ENCODE measurements at regions not wholly inside any gene's neighbourhood (a gene's known extent, or its start where the extent isn't known, plus 50 kb on each side); places are given as distances from the start of the nearest gene placed in this dataset.

DNA sequence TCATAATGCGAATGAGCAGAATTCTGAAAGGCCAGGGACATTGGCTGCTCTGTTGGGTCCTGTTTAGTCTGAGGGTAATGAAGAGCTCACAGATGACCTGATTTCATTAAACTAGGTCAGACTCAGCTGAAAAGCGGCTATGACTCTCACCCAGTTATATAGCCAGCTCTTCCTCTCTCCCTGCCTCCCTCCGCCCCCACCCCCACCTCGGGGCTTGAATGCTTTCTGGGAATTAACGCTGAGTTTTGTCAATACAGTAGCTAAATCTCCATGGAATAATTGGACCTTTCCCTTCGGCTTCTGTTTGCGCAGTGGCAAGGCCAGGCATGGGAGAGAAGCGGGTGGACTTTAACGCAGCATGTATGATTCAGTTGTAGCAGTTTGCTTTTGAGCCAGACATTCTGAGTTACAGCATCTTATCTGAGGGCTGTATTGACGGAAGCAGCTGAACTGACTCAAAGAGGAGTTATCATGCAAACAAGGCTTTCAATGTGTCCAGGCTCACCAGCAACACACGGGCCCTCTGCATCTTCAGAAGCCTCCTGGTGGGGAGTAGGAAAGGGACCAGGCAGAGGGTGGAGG, 110.6 kb downstream of the MYCN start:
- DNase-seq (ENCODE audit: low spot score) = no peak

DNA sequence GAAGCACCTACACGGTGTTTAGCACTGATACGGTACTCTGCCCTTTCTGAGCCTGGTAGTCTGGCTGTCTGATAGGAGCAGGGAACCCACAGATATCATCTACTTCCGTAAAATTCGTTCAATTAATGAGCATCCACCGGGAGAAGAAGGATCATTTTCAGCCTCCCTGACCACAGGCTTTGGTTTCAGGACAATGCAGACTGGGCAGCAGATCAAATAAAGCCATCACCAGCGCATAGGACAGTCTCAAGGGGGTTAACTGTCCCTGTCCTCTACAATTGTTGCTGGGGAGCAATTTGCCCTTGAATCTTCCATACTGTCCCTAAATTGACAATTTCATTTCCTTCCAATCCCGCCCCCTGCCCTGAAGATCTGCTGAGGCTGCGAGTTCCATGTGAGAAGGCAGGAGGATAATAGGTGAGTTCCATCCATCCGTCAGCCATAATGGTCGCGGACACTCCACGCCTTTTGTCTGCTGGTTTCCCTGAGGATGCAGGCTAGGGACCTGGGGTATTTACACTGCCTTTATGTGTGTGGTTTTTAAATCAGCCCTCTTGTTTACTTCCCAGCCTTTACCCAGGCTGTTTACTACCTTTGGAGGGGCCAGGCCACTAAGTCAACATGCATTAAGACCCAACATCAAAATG, 110.0 kb downstream of the MYCN start:
- no peak for DNase-seq (ENCODE audit: low spot score)

DNA sequence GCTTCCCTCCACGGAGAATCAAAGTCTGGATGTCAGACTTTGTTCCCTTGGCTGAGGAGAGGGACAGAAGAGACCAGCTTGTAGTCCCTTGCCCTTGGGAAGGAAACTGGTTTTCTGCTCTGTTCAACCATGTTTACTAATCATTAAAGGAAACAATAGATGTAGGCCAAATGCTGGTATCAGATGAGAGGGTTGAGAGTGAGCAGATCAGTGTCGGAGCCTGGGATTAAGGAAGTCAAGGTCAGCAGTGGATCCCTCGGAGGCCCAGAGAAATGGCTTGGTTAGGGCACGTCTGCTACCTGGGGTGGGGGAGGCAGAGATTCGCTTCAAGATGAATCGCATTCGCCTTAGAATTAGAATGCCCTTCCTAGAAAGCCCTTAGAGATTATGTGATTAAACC, 109.1 kb downstream of the MYCN start:
- no peak for DNase-seq (ENCODE audit: low spot score)

DNA sequence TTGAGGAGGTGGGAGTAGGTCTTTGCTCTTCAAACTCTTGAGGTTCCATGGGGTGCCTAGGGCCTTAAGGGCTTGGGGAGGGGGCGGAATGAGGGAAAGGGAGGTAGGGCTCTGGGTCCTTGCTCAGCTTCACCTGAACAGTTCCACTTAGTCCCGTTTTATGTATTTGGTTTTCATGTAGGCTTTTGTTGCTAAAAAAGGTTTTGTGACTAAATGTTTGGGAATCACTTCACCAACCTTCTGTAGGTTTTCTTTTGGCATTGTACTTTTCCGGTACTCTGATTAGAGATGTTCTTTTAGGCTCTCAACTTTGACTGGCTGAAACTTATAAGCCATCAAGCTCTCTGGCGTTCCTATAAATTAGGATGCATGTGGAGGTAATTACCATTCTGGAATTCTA, 108.1 kb downstream of the MYCN start:
- DNase-seq (ENCODE audit: low spot score) = no peak

DNA sequence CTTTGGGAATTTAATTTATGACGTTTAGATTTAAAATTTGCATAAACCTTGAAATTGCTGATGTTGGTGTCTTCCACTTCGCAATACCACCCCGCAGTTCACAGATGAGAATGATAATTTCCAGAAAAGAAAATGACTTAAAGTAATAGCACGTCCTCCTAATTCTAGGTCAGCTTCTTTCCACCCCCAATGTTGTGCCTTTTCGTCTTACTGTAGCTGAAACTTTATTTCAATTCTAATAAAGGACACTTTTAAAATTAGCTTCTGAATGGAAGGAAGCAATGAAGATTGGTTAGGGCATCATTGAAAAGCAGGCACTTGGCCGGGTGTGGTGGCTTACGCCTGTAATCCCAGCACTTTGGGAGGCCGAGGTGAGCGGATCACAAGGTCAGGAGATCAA, 107.4 kb downstream of the MYCN start:
- DNase-seq (ENCODE audit: low spot score) = no peak

DNA sequence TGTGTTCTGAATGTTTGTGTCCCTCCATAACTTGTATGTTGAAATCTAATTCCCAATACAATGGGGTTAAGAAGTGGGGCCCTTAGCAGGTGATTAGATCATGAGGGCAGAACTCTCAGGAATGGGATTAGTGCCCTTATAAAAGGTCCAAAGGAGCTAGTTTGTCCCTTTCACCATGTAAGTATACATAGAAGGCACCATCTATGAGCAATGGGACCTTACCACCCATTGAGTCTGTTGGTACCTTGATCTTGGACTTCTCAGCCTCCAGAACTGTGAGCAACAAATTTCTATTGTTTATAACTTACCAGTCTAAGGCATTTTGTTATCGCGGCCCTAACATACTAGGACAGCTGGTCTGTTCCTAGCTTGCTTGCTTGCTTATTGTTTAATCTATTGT, 106.3 kb downstream of the MYCN start:
- no peak for DNase-seq (ENCODE audit: low spot score)

DNA sequence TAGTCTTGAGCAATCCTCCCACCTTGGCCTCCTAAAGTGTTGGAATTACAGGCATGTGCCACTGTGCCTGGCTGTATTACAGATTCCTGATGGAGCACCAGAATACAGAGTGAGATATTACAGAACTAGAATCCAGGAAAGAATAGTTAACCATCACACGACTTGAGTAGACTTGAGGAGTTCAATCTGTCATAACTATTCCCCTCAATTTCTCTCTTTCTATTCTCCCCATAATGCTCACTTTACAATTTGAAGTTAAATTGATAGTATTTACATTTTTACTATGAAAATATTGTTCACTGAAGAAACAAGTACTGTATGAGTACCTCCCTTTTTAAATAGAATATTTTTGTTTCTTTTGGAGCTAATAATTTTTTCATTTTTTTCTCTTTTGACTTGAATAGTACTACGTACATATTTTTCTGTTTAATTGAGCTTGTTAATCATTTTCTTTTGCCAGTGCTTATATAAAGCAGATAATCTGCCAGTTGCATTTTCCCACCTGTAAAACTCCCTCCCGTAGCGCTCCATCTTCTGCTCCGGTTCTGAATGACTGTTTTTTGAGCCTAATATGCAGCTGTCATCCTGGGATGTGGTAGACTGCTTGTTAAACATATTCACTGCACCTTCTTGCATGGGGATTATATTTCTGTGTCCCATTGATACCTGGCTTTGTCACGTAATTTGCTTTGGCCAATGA, 105.5 kb downstream of the MYCN start:
- DNase-seq (ENCODE audit: low spot score) = no peak

DNA sequence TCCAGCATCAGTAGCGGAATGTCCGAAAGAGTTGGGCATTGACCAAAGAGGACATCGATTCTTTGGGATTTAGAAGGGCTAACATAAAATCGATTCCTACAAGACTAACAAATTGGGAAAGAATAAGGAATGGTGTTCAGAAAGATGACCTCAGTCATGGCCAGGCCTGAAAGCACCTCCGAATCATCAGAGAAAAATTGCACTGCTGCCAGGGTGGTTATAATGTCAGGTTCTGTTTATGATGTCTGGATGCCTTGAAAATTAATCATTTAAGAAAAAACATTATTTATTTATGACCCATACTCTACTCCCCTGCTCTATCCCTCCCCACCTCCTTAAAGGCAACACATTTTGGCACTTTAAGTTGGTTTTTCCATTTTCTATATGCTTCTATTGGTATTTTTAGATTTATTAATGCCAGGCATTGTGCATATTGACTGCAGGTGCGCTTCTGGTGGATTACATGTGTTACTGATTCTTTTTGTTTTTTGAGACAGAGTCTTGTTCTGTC, 104.7 kb downstream of the MYCN start:
- no peak for DNase-seq (ENCODE audit: low spot score)

DNA sequence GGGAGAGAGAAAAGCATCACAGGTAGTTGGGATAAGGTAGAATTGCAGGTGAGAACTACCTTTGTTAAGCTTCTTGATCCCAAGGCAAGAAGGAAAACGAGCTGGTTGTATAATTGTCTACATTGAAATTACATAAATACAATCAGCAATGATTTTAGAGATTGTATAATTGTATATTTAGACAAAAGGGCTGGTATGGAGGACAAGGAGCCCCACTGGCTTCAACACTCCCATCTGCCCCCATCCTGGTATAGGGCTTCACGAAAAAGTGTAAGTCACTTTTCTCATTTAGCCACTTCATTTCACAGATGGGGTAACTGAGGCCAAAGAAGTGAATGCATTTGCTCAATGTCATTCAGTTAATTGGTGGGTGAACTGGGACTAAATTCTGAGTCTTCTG, 103.3 kb downstream of the MYCN start:
- no peak for DNase-seq (ENCODE audit: low spot score)

DNA sequence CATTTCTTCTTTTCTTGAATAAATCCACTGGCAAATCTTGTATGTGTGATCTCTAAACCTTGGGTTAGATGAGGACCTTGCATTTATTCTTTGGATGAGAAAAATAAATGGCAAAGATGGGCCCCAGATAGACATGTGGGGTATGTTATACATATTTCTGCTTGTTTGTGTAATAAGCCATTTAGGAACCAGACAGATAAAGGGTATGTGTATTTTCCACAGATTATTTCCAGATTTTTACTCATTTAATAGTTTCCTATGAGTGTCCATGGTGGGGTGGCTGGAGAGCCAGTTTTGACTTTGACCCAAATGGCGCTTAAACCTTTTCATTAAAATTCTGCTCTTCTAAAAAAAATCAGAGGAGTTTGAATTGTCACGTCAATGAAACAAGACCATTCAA, 102.8 kb downstream of the MYCN start:
- no peak for DNase-seq (ENCODE audit: low spot score)

DNA sequence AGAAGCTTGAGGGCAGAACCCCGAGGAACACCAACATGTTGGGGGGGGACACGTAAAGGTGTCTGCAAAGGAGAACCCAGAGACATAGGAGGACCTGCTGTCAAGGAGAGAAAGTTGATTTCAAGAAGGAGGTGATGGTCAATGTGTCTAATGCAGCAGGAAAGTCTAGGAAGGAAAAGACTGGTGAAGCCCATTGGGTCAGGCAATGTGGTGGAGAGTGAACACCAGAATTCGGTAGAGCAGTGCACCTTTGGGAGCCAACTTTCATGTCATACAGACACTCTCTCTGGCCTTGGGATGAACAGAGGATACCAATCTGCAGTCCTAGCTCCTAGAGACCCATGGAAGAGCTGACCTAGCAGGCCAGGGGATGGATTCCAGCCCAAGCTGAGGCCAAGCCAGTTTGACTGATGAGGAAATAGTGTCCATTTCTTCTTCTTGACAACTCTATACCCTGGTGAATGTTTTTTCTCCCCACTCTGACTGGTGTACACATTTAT, 101.9 kb downstream of the MYCN start:
- no peak for DNase-seq (ENCODE audit: low spot score)

DNA sequence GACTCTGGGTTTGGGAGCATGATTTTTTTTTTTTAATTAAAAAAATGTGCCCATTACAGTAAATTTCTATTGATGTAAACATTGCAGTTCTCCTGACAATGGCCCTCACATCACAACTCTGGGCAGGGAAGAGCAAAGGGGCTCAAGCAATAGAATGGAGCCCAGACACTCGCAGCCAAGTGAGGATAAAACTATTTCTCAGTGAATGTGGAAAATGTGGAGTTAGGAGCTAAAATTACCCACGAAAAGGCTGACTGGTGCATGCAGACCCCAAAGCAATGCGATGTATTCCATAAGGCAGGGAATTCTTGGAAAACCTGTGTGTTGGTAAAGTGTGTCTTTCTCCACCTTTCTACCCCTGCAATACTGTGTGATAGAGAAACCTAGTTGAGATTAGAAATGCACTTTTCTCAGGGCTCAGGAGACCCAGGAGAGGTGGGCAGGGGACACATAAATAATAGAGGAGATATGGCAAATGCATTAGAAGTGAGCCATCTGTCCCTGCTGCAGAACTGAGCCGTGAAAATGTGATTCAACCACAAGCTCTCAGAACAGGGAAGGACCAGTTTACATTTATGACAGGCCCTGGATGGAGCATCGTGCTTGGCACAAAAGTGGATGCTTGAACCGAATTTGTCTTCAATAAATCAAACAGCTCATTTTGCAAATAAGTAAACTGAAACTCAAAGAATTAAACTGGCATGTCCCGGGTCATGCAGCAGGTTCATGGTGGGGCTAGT, 100.1 kb downstream of the MYCN start:
- no peak for DNase-seq (ENCODE audit: low spot score)

DNA sequence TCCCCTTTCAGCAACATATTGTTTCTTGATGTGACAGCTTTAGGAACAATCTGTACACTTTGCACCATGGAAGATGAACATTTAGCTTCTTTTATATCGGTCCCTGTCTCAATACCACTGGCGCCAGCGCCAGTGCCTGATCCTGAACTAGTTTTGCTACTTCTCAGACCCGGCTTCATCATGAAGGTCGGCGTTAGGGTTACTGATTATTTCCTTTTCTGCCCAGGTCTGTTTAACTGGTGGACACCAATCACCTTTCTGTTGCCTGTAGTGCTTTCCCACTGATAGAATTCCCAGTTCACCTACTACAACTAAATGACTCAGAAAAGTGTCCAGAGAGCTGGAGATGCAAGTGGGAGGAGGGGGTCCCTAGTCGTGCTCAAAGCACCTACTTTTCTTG, 99.5 kb downstream of the MYCN start:
- no peak for DNase-seq (ENCODE audit: low spot score)

DNA sequence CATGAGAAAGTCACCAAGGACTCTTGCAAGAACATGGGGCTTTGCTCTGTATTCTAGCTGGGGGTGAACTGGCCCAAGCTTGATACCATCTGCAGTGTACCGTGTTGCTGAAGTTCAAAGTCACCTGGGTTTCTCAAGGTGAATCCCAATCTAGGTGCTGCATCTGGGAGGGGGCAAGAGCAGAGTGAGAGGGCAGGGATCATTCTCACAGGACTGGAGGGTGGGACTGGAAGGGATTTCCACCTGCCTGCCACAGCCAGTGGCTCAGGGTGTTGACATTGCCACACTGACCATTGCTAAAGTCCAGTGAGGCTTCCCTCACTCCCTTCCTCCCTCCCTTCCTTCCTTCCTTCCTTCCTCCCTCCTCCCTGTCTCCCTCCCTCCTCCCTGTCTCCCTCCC, 98.7 kb downstream of the MYCN start:
- no peak for DNase-seq (ENCODE audit: low spot score)

DNA sequence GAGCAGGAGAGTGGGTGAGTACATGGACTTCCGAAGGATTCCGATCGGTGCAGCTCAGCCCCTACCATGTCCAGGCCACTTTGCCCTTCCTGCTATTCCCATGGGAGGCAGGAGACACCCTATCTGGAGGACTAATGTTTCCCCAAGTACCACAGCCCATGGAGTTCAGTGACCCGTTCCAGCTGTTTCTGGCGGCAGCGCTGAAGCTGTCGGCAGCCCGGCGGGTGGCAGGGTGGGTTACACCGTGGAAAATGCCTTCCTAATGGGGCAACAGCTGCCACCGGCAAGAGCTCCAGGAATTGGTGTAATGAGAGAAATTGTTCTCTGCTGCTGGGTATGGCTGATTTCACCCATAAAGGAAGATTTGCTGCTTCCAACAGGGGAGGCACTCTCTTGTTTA, 98.3 kb downstream of the MYCN start:
- DNase-seq (ENCODE audit: low spot score) = no peak

DNA sequence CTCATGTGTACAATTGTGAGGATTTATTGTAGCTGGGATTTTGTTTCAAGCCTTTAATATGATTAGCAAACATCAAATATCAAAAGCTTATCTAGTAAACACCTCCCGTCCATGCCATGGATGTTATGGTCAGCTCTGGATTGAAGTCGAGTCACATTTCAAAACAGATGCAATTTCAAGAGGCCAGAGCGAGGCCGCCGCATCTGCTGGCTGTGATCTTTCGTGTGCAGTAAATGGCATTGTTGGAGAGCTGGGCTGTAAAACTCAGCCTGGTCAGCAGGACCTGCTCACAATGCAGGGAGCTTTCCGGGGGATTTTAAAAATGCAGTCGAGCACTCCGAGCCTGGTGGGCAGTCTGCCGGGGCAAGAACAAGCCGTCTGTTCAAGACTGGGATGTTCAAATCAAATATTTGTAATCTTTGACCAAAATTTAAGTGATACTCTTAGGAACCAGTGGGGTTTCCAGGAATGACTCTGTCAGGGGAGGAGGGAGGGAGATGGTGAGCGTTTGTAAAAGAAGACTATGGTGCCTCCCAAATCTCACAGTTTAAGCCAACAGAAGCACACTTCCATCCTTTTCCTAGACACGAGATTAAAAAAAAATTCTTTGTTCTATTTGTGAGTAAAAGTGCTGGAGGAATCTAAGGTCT, 97.6 kb downstream of the MYCN start:
- no peak for DNase-seq (ENCODE audit: low spot score)

DNA sequence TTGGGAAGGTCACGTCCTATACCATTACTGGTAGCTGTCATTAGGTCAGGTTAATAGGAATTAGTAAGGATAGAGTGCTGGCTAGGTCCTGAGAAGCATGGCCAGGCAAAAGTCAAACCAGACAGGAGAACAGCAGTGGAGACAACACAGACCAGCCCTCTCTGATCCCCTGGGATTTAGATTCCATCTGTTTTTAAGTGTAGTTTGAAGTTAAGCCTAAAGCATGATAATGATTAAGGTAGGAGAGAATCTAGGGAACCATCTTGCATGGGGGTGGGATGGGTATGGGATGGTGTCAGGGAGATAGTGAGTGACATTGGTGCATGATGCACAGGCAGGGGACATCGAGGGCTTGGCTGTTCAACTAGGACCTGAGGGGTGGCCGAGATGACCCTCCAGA, 96.6 kb downstream of the MYCN start:
- no peak for DNase-seq (ENCODE audit: low spot score)

DNA sequence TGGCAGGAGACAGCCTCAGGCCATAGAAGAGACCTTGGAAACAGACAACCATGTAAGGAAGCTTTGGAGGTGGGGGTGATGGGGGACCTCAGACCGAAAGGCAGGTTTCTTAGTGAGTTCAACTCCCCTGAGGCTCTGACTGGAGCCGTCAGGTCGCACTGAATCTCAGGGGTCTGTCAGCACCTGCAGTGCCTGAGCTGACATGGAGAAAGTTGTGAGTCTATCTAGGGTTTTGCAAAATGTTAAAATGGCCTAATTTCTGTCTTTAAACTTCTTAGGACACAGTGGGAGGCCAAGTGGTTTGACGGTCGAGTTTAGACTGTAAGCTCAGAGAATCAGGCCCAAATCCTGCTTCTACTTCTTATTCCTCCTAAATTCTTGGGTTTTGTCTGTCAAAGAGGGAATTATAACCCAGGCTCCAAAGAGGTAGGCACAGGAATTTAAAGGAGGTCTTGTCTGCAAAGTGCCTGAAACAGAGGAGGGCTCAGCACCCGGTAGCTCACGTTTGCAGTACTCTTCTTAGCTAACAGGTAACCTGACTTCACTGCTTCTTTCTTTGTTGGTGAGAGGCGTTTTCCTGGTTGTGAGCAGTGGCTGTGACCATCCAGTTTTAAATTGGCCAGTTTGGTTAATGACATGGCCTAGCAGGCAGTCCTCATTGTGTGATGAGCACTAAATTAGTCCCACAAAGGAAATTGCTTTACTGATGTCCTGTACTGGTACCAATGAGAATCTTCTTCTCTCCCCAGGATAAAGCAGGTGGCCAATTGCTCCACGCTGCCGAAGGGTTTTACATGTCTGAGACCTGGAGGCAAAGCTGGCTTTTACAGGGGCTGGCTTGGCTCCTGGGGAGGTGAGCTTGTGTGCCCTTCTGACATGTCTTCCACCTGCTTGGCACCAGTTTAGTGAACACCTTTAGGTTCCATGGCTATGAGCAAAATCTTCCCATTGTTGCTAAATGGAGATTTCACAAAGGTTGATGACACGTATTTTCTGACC, 95.7 kb downstream of the MYCN start:
- DNase-seq (ENCODE audit: low spot score) = no peak

DNA sequence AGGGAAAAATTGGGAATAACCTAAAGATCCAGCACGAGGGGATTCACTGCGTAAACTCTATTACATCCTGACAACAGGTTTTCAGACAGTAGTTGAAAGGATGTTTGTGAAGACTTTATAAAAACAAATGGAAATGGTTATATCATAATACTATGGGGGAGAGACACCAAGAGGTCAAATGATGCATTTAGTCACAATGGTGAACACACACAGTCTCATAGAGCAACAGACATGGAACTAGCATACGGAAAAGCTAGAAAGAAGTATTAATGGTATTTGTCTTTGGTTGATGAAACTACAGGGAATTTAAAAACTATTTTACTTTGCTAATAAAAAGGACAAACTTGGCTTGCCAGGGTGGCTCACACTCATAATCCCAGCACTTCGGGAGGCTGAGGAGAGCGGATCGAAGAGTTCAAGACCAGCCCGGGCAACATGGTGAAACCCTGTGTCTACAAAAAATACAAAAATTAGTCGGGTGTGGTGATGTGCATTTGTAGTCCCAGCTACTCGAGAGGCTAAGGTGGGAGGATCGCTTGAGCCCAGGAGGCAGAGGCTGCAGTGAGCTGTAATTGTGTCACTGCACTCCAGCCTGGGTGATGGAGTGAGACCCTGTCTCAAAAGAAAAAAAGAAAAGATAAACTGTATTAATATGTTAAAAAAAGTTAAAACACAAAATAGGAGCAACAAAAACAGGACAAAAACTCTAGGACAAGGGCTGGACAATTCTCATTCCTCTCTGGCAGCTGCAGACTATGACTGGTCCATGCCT, 94.8 kb downstream of the MYCN start:
- no peak for DNase-seq (ENCODE audit: low spot score)

All from CD4-positive, alpha-beta T cell treated with Interleukin-15 for 4 hours (primary cell).